Endothelial cell of umbilical vein (primary cell): ENCODE measurements at regions not wholly inside any gene's neighbourhood (a gene's known extent, or its start where the extent isn't known, plus 50 kb on each side); places are given as distances from the start of the nearest gene placed in this dataset.

ENCODE experiments used
- BruUV-seq: library from RNA; stranded (reverse); fragments of 400-500 nt; replicated peaks from 2 replicates; lab custom pipeline; 2021; lab: Mats Ljungman, UMichigan
- CTCF ChIA-PET: fragments of 300-600, 350-600 bp; sonication (Branson Sonifier 250); formaldehyde crosslinking; loops from one replicate; lab custom pipeline; 2021; ENCODE audit warnings: antibody characterized with exemption, inconsistent platforms; lab: Charles Lee
- POLR2A ChIA-PET: fragments of 300-600, 350-600 bp; sonication (Branson Sonifier 250); formaldehyde crosslinking; loops from one replicate; lab custom pipeline; 2021; ENCODE audit warnings: antibody characterized with exemption, inconsistent platforms; lab: Charles Lee
- DNase-seq: peaks from one replicate; pipeline ENCODE4 v3.0.0-alpha.2; 2011; ENCODE audit warnings: low read depth, low spot score
- FAIRE-seq: peaks from 2 replicates; lab custom pipeline; 2011; peaks lifted over from hg19 to GRCh38; lab: Jason Lieb, UNC
- H2AFZ ChIP-seq: 2 replicates; pipeline ENCODE4 v1.6.0; 2012; ENCODE audit warnings: low read depth, low read length, control low read depth, inconsistent platforms
- H3K27ac ChIP-seq: 2 replicates; pipeline ENCODE4 v1.5.1; 2011; ENCODE audit warnings: low read depth, mild to moderate bottlenecking, control low read depth, low read length, moderate library complexity; ENCODE audit not compliant: insufficient read depth
- H3K27me3 ChIP-seq, 2 experiments: 2 replicates each; pipeline versions ENCODE4 v1.6.0 to v1.6.1; 2011; ENCODE audit warnings: low read length in 2 of 2, mixed read lengths in 1 of 2; ENCODE audit not compliant: control insufficient read depth in 2 of 2, insufficient read depth in 2 of 2
- H3K36me3 ChIP-seq, 2 experiments: 2 replicates in 1 of 2; 3 replicates in 1 of 2; pipeline ENCODE4 v1.5.1; 2011; ENCODE audit warnings: low read length in 2 of 2, mild to moderate bottlenecking in 1 of 2, moderate library complexity in 1 of 2; ENCODE audit not compliant: control insufficient read depth in 2 of 2, insufficient read depth in 2 of 2; ENCODE audit errors: extremely low read depth in 1 of 2
- H3K4me1 ChIP-seq: 3 replicates; pipeline ENCODE4 v1.5.1; 2011; ENCODE audit warnings: mild to moderate bottlenecking, low read length; ENCODE audit not compliant: control insufficient read depth, insufficient read depth; ENCODE audit errors: extremely low read depth
- H3K4me2 ChIP-seq: 2 replicates; pipeline ENCODE4 v1.6.1; 2011; ENCODE audit warnings: low read length, control low read depth, mixed read lengths; ENCODE audit not compliant: insufficient read depth
- H3K4me3 ChIP-seq, 3 experiments: fragments of 200-600 bp in 1 of 3; sonication (generic), shearing (Covaris generic) in 1 of 3; replicated peaks in 1 of 3; 2 replicates each; pipeline ENCODE4 v1.5.1; 2011 to 2016; ENCODE audit warnings: control low read depth in 3 of 3, low read length in 3 of 3, mild to moderate bottlenecking in 2 of 3, inconsistent platforms in 1 of 3, low read depth in 1 of 3, moderate library complexity in 1 of 3; ENCODE audit not compliant: insufficient read depth in 1 of 3
- H3K79me2 ChIP-seq: 2 replicates; pipeline ENCODE4 v1.6.0; 2012; ENCODE audit warnings: low read length, inconsistent platforms; ENCODE audit not compliant: control insufficient read depth, insufficient read depth
- H3K9ac ChIP-seq: replicated peaks from 2 replicates; pipeline ENCODE3; 2011; ENCODE audit warnings: low read length, control low read depth; ENCODE audit not compliant: insufficient read depth; ENCODE audit errors: extremely low read depth
- H3K9me1 ChIP-seq: replicated peaks from 3 replicates; pipeline ENCODE4 v1.6.0; 2011; ENCODE audit warnings: mild to moderate bottlenecking, low read length; ENCODE audit not compliant: control insufficient read depth, insufficient read depth; ENCODE audit errors: extremely low read depth
- H3K9me3 ChIP-seq: replicated peaks from 2 replicates; pipeline ENCODE4 v1.5.1; 2012; ENCODE audit warnings: low read length, inconsistent platforms; ENCODE audit not compliant: control insufficient read depth, insufficient read depth
- H4K20me1 ChIP-seq: replicated peaks from 2 replicates; pipeline ENCODE3; 2011; ENCODE audit warnings: mild to moderate bottlenecking, low read length; ENCODE audit not compliant: control insufficient read depth, insufficient read depth; ENCODE audit errors: extremely low read depth
- CTCF ChIP-seq, 2 donors: IDR thresholded peaks; 1 replicate in 1 of 2; 2 replicates in 1 of 2; pipeline ENCODE4 v1.5.1; 2011; ENCODE audit warnings: low read length in 2 of 2, mild to moderate bottlenecking in 2 of 2, moderate library complexity in 2 of 2, control low read depth in 1 of 2, inconsistent platforms in 1 of 2, low read depth in 1 of 2; ENCODE audit not compliant: insufficient read depth in 1 of 2; ENCODE audit errors: extremely low read depth in 1 of 2
- EZH2 ChIP-seq: IDR thresholded peaks from 2 replicates; pipeline ENCODE4 v1.6.1; 2012; ENCODE audit warnings: borderline replicate concordance, low read depth, mild to moderate bottlenecking, moderate library complexity, low read length, inconsistent platforms; ENCODE audit not compliant: severe bottlenecking
- FOS ChIP-seq: IDR thresholded peaks from 2 replicates; pipeline ENCODE4 v1.6.1; 2011; ENCODE audit warnings: mild to moderate bottlenecking, low read length, moderate library complexity, borderline replicate concordance; ENCODE audit not compliant: insufficient read depth
- GATA2 ChIP-seq: IDR thresholded peaks from 2 replicates; pipeline ENCODE4 v1.7.0; 2011; ENCODE audit warnings: low read depth, mild to moderate bottlenecking, moderate library complexity, mixed read lengths, low read length; ENCODE audit not compliant: insufficient read length, insufficient read depth
- JUN ChIP-seq: IDR thresholded peaks from 2 replicates; pipeline ENCODE4 v1.6.1; 2011; ENCODE audit warnings: borderline replicate concordance, low read depth; ENCODE audit not compliant: insufficient read length, insufficient read depth
- MAX ChIP-seq: IDR thresholded peaks from 2 replicates; pipeline ENCODE4 v1.6.1; 2011; ENCODE audit not compliant: insufficient read depth, insufficient read length
- MYC ChIP-seq: IDR thresholded peaks from one replicate; pipeline ENCODE4 v1.6.1; 2011; ENCODE audit warnings: mild to moderate bottlenecking, low read depth, low read length
- POLR2A ChIP-seq: IDR thresholded peaks from 2 replicates; pipeline ENCODE4 v1.6.1; 2012; ENCODE audit warnings: low read depth, mild to moderate bottlenecking, control low read depth, low read length
- POLR2AphosphoS5 ChIP-seq: IDR thresholded peaks from 2 replicates; pipeline ENCODE4 v1.6.1; 2012; ENCODE audit warnings: low read depth, mild to moderate bottlenecking, control low read depth, low read length, moderate library complexity; ENCODE audit not compliant: insufficient read depth
- dilution Hi-C: fragments of 300-500 bp; cut with MboI; formaldehyde crosslinking; loops from one replicate; pipeline ENCODE4 v1.15.0; 2019; ENCODE audit warnings: low sequenced_read_pairs; ENCODE audit not compliant: extremely low pct_ligation_motif_present
- intact Hi-C: fragments of 100-400 bp; cut with micrococcal nuclease; formaldehyde crosslinking; loops from one replicate; pipeline ENCODE4 v1.10.0; 2022

GRCh38 chr14:56419750-56420149, 159.8 kb upstream of the TMEM260 start:
- Histone ChIP-seq H3K4me3 (no peak overlapping the region), H3K9ac (no peak overlapping the region), H3K27ac (no peak overlapping the region), H3K9me1 (no peaks in the 10 kb centered on the region), H3K9me3 (no peaks in the 10 kb centered on the region), H3K36me3 (no peaks in the 10 kb centered on the region), H3K27me3 (no peaks in the 10 kb centered on the region), H3K79me2 (no peaks in the 10 kb centered on the region), H4K20me1 (no peaks in the 10 kb centered on the region), H2AFZ (no peak overlapping the region), H3K4me2 (no peak overlapping the region), H3K4me1 (no peaks in the 10 kb centered on the region)
- CTCF ChIA-PET: interaction anchor here (1.0 to 6.6 kb wide), 7 partner anchors 12 to 982 kb away, joined by 4 to 60 read pairs (median 6); no protein-coding TSS in a partner anchor
- DNase-seq: no peak
- POLR2A ChIA-PET: no interaction called here
- TF ChIP-seq MYC: no peak
- no peak for TF ChIP-seq POLR2AphosphoS5
- no peak for TF ChIP-seq FOS
- TF ChIP-seq JUN: no peak
- TF ChIP-seq CTCF (IDR thresholded peaks at IDR 0.05; ENCODE audit: extremely low read depth in 1 of 2, insufficient read depth in 1 of 2, low read depth in 1 of 2, low read length in 2 of 2): no peak
- dilution Hi-C loops: no loop called here
- intact Hi-C loops: loop anchor here (5.0 to 10.0 kb wide), 3 partner anchors 53 to 575 kb away; no protein-coding TSS in a partner anchor
- no TSS peak for BruUV-seq
- FAIRE-seq: no peak

- FAIRE-seq: no peak
- Histone ChIP-seq H3K27me3 (no peaks in the 10 kb centered on the region), H4K20me1 (no peaks in the 10 kb centered on the region), H3K9me3 (no peaks in the 10 kb centered on the region), H3K4me1 (no peaks in the 10 kb centered on the region), H2AFZ (no peak overlapping the region), H3K4me3 (no peak overlapping the region), H3K36me3 (no peaks in the 10 kb centered on the region), H3K9ac (no peak overlapping the region), H3K27ac (no peak overlapping the region), H3K4me2 (no peak overlapping the region), H3K9me1 (no peaks in the 10 kb centered on the region), H3K79me2 (no peaks in the 10 kb centered on the region)
- intact Hi-C loops (loop anchor here (1.0 to 10.0 kb wide), 9 partner anchors 43 to 983 kb away; partner anchors contain the start of gene PELI2), dilution Hi-C loops (no loop called here)
- BruUV-seq: no TSS peak
- TF ChIP-seq MYC (no peak), JUN (no peak), POLR2AphosphoS5 (no peak), MAX (no peak), EZH2 (no peak), CTCF (IDR thresholded peaks at IDR 0.05; ENCODE audit: extremely low read depth in 1 of 2, insufficient read depth in 1 of 2, low read depth in 1 of 2, low read length in 2 of 2) (no peak), GATA2 (no peak), POLR2A (no peak)
- CTCF ChIA-PET: interaction anchor here (0.7 to 6.6 kb wide), 38 partner anchors 10 to 987 kb away, joined by 3 to 60 read pairs (median 5); partner anchors contain the start of genes PELI2 and TBPL2
- DNase-seq: no peak
- POLR2A ChIA-PET: no interaction called here
Measured at GRCh38 chr14:56422221-56422620, 157.4 kb upstream of the TMEM260 start.
